Posterior cingulate gyrus (tissue), 11 donors: ENCODE measurements at regions not wholly inside any gene's neighbourhood (a gene's known extent, or its start where the extent isn't known, plus 50 kb on each side); places are given as distances from the start of the nearest gene placed in this dataset.

Source experiments
- DNase-seq, 10 donors: peaks; one replicate each; pipeline versions ENCODE4 v3.0.0 to v3.0.0-alpha.2; 2020 to 2021; ENCODE audit warnings: mixed read lengths in 3 of 10
- intact Hi-C: fragments of 100-400 bp; cut with DNase I; formaldehyde crosslinking; loops from one replicate; pipeline ENCODE4 v1.15.1; 2023

DNA sequence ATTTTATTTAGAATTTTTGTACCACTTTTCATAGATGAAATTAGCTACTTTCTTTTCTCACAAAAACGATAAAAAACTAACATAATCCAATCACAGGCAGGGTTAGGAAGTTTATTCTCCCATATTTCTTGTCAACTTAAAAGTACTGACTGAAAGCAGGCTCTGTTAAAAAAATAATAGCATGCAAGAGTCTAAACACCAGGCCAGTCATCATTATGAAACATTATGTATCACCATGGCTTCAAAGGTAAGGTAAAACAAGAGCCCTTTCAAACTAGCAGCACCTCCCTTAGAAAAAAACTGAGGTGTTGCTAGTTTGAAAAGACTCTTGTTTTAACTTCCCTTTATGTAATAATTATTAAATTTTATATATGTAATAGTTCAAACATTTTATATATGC is 848.0 kb downstream of the RNF144A start:
- intact Hi-C loops = no loop called here
- no peak for DNase-seq

DNA sequence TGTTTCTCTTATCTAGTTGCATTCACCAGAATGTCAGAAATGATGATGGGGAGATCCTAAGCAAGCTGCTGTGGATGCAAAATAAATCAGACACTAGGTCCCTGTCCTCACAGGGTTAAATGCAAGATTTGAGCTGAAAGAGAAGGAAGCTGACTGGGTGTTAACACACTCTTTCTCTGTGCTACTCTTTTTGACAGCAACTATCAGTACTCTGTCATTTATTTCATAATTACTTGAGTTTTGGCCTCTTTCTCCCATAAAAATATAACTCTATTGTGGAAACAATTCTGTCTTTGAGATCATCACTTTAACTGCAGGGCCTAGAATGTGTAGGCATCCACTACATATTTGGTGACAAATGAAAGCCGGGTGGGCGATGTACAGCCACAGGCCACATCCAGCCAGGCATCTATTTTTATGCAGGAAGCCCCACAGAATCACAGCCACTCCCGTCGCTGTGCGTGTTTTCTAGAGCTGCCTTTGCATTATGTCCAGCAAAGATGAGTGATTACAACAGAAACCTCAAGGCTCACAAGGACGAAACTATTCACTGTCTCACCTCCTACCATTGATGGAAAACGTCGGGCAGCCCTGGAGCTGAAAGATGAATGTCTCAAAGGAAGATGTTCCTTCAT is 849.0 kb downstream of the RNF144A start:
- peak in 3 of 10 donors; percentile 8 to 80 (median 72) for DNase-seq
- intact Hi-C loops = no loop called here

DNA sequence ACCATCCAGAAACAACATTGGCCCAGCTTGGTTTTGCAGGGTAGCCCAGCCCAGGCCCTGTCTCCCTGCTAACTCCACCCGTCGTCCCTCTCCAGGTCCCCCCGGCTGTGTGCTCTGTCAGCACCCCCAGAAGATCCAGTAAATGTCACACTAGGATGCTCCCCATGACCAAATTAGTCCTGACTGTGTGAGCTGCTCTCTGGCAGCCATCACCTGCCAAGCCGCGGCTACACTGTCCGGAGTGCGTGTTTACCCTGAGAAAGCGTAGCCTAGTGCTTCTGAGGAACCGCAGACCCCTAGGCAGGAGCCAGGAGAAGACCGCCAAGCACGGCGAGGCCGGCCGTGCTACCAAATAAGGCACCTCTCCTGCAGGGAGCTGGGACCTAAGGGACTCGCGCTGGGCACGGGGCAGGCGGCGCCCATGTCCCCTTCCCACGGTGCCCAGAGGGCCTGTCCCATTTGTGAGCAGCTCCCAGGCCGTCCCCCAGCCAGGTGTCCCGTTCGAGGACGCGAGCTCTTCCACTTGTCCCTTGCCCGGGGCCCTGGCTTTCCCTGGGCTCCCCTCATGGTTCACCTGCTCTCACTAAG is 849.9 kb downstream of the RNF144A start:
- peak in 1 of 10 donors; percentile 72 for DNase-seq

DNA sequence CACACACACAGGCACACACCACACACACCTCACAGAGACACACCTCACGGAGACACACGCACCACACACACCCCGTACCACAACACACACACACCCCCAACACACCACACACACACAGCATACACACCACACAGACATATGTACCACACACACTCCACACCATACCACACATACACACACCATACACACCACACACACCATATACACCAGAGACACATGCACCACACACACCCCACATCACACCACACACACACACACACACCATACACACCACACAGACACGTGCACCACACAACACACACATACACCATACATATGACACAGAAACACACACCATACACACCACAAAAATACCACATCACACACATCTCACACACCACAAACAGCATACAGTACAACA is 850.7 kb downstream of the RNF144A start:
- intact Hi-C loops = no loop called here
- DNase-seq = no peak

More for the DNA sequence above, 849.9 kb downstream of the RNF144A start:
- intact Hi-C loops = no loop called here

DNA sequence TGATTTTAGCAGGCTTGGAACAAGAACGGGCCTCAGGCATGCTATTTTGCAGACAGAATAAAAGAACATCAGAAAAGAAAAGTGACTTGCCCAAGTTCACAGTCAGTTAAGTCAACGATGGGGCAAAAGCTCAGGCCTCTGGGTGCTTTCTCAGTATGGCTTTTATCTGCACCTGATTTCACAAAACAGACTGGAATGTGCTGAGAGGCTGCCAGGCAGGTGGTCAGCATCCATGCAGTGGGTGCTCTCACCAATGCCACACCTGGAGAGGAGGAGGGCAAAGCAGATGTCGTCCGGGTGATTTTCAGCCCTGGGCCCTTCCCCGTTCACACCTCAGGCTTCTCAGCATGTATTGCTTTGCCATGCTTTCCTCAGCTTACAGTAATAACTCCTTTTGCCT is 854.6 kb downstream of the RNF144A start:
- DNase-seq = no peak
- intact Hi-C loops = no loop called here

DNA sequence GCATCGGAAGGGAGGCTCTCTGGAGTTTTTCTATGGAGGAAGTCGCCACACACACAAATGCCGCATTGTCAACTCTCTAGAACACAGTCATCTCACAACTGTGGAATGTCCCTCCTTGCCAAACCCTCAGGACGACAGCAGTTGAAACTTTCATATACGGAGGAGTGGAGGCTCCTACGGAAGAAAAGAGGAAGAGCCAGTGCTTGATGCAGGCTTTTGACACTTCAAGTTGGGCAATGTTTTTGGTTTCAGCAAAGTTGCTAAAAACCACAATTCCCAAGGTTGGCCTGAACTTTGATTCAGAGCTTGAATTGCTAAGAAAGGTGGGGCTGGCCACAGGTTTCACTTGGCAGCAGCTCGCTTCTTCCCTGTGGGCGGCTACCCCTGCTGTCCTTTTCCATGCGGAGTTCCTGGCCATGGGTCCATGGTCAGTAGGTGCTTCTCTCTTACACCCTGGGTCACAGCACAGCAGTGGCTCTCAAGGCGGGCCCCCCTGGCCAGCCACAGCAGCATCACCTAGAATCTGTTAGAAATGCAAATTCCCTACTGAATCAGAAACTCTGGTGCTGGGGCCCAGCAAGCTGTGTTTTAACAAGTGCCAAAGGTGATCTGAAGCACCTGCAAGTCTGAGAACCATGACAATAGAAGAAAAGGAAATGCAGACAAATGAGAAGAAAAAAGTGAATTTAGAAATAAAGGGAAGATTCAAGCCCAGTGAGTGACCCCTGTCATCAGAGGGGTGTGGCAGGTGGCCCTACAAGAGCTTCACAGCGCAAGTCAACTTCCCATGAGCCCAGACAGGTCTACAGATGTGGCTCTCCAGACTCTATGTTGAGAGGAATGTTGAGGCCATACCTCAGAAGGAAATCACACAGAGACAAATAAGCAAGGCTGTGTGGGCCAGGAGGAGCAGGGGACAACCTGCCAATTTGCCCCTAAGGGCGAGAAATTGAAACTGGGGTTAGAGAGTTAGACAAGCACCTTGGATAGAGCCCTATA is 856.4 kb downstream of the RNF144A start:
- peak in 1 of 10 donors; percentile 38 for DNase-seq
- intact Hi-C loops = no loop called here

DNA sequence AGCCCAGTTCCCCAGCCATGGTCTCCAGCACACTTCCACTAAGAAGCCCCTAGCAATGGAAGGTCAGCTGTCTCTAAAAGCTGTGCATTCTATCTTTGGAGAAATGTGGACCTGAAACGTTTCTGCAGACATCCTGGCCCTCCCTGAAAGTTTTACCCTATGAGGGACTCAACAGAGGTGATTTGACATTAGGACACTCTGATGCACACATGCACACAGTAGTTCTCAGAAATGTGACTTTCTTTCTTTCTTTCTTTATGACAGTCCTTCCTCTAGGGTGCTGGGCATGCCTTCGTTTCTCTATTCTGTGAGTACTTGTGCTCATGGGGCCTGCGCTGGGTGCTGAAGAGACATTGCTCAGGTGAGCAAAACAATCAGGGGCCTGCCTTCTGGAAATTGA is 857.3 kb downstream of the RNF144A start:
- DNase-seq = no peak
- intact Hi-C loops = no loop called here

DNA sequence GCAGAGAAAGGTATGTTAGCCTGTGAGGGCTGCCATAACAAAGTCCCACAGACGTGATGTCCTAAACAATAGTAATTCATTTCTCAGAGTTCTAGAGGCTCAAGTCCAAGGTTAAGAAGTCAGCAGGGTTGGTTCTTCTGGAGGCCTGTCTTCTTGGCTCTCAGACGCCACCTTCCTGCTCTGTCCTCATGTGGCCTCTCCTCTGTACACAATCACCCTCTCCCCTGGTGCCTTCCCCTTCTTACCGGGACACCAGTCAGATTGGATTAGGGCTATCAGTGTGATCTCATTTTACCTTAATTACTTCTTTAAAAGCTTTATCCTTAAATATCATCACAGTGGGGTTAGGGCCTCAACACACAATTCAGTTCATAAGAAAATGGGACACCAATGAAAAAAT is 860.5 kb downstream of the RNF144A start:
- intact Hi-C loops = no loop called here
- DNase-seq = peak in 1 of 10 donors; percentile 12

DNA sequence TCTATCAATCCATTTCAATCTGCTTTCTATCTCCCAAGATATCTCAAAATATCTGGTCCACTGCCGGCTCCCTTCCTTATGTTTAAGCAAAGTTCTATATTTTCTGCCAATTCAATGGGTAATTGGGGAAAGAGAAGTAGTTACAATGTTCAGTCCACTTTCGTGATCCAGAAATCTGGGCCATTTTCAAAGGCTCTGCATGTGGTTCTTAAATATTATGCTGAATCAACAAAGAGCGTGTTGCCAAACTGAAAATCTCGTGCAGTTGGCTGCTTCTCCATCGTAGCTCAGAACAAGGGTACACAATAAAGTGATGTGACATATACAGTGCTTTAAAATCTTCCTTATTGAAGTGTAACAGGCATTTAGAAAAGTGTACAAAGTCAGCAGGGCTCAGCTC is 863.1 kb downstream of the RNF144A start:
- intact Hi-C loops = no loop called here
- DNase-seq = peak in 1 of 10 donors; percentile 12

DNA sequence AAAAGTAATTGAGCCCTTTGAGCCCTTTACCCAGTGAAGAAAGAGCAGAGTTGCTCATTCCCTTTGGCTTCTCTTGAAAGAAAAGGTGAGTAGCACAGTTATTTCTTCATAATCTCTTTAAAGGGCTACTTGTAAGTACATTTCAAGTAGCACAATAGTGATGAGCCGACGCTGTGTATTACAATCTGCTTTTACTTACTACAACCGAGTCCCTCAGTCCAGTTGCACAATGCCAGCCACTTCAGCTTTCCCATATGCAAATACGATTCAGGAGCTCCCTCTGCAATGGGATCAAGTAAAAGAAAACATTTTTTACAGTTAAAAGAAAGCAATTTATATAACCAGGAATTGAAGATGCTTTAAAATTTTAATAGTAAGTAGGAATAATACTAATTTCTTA is 868.5 kb downstream of the RNF144A start:
- intact Hi-C loops = no loop called here
- DNase-seq = no peak

DNA sequence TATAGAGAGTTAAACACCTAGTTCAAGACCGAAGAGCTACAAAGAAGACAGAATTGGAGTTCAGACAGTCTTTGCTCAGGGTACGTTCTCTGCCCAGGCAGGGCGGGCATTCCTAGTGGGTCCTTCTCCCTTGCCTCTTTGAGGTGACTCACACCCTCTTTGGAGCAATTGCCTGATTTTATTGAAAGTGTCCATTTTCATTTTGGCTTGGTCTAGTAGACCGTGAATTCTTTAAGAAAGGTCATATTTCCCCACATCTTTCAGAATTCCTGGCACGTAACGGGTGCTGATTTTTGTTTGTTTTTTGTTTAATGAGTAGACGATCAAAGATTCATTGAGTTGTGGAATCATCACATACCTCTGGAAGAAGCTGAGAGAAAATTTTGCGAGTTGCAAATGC is 871.5 kb downstream of the RNF144A start:
- intact Hi-C loops = no loop called here
- no peak for DNase-seq

DNA sequence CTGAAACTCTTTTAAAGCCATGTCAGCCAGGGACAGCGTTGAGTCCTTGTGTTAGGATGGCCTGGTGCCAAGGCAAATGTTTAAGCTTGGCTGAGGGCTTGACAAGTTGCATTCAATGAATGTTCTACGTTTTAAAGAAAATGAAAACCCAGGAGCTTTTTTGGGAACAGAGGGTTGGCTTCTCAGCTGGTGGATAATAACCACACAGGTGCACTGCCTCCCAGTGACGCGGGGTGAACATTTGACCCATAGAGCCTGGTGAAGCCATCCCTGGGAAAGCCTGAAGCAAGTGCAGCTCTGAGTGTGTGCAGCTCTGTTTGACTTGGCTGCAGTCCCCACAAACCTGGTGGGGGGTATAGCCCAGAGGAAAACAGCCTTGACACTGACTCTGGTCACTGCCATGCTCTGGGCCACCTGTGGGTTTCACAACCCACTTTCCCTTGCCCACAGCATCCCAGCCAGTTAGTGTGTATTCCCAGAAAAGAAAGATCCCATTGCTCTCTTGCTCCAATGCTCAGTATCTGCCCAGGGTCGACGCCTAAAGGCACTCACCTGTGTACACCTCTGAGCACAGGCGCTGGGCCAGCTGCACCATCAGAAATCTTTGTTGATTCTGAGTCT is 874.9 kb downstream of the RNF144A start:
- intact Hi-C loops = no loop called here
- DNase-seq = no peak

DNA sequence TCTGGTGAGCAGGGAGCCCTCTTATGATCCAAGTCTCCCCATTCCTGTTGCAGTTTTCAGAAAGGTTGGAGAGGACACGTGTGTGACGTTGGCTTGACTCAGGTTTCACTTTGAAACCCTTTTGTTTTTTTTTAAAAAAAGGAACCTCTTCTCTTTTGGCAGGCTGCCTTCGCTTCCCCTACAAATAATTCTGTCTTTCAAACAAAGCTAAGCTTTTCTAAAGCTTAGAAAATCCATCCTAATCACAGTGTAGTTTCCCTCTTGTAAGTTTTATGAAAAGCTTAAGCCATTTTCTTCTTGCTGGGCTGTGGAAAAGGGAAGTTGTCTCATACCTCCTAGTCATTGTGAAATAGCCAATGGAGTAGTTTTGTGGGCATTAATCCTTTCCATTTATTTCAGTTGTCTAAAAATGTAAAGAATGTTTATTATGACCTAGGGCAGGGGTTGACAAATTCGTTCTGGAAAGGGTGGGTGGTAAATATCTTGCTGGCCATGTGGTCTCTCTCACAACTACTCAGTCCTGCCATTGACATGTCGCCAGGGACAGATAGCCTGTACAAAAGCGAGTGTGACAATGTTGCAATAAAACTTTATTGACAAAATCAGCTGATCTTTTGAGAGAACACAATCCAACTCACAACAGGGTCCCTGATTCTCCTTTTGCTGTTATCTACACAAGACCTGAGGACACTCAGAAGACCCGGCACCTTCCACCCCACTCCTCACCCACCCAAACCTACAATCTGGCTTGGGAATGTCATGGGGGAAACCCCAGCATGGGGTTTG is 878.8 kb downstream of the RNF144A start:
- DNase-seq = no peak
- intact Hi-C loops = no loop called here

DNA sequence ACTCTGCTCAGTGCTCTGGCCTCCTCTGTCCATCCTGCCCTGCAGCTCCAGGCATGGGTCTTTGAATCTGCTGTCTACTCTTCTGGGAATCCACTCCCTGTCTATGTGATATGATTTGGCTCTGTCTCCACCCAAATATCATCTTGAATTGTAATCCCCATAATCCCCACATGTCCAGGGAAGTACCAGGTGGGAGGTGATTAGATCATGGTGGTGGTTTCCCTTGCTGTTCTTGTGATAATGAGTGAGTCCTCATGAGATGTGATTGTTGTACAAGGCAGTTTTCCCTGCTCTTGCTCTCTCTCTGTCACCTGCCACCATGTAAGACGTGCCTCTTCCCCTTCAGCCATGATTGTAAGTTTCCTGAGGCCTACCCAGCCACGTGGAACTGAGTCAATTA is 881.8 kb upstream of the ID2 start:
- no peak for DNase-seq
- intact Hi-C loops = no loop called here

DNA sequence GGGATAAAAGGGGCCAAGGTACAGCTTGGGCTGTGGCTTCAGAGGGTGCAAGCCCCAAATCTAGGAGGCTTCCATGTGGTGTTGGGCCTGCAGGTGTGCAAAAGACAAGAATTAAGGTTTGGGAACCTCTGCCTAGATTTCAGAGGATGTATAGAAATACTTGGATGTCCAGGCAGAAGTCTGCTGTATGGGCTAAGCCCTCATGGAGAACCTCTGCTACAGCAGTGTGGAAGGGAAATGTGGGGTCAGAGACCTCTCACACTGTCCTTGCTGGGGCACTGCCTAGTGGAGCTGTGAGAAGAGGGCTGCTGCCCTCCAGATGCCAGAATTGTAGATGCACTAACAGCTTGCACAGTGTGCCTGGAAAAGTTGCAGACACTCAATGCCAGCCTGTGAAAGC is 880.6 kb upstream of the ID2 start:
- intact Hi-C loops = no loop called here
- DNase-seq = no peak

DNA sequence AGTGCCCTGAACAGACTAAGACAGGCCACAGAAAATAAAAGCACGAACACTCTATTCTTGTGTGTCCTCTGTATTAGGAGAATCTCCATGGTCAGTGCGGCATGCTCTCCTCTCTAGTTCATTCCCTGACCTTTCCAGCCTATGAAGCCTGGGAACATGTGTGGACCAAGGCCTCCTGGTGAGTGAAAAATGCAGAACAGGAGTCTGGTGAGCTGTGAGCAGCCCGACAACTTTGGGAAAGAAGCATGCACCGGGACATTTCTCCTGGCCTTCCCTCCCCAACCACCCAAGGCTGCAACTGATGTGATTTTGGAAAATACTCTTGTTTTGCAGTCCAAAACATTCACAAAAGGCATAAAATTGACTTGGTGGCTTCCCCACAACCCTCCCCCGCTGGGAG is 878.3 kb upstream of the ID2 start:
- intact Hi-C loops = no loop called here
- DNase-seq = no peak

DNA sequence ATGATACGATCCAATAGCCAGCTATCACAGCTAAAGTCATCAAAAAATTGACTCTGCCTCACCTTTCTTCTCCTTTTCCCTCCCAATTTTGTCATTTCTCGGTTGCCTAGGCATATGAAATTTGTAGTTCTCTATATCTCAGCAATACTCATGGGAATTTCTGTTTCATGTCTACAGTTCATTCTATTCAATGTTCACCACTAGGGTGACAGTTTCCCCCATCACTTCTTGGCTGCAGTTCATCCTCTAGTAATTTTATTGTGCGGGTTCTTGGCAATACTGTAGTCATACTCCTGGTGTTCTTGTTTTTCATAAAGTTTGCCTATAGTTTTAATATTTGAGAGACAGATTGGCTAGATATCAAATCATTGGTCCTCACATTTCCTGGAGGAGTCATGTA is 872.2 kb upstream of the ID2 start:
- no peak for DNase-seq
- intact Hi-C loops = no loop called here

DNA sequence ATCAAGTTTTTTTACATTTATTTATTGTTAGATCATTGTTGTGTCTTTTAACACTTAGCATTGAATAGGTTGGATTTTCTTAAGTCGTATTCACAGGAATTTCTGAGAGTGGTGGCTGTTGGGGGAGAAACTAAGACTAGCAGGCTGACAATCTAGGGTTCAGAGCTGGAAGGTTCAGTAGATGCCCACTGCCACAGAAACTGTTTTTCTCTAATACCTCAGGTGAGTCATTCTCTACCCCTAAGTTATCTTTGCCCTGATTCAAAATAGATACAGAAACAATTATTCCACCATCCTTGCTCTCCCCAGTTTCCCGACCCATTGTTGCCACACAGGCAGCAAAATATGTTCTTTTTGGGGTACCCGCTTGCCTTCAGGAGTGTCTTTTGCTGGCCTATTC is 870.8 kb upstream of the ID2 start:
- DNase-seq = no peak
- intact Hi-C loops = no loop called here

DNA sequence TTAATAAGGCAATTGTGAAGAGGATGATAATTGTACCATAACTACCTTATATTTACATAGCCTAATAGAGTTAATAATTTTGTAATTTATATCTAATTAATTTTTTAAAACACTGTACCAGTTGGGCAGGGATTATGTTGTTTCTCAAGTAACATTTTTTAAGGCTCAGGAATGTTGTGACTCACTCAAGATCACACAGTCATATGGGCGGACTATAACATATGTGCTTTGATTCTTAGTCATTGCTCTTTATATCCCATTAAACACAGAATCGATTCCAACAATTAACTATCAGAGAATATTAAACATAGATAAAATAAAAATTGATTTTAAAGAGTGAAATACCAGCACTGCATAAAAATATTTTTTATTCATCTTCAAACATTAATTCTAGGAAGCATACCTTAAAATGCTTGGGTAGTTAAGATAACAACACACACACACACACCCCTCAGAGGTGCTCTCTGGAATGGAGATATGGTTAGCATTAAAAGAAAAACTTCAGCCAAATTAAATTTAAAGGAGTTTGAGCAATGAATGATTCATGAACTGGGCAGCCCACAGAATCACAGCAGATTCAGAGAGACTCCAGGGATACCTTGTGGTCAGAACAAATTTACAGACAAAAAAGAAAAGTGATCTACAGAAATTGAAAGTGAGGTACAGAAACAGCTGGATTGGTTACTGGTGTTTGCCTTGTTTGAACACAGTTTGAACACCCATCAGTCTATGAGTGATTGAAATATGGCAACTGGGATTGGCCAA is 869.4 kb upstream of the ID2 start:
- no peak for DNase-seq
- intact Hi-C loops = no loop called here
